A549 (cell line): ENCODE measurements at regions not wholly inside any gene's neighbourhood (a gene's known extent, or its start where the extent isn't known, plus 50 kb on each side); places are given as distances from the start of the nearest gene placed in this dataset.

ENCODE experiments used
- BHLHE40 ChIP-seq: IDR thresholded peaks from 2 replicates; pipeline ENCODE4 v1.6.1; 2012; ENCODE audit warnings: low read depth, low read length, inconsistent platforms
- CEBPB ChIP-seq, 2 experiments: fragments of >200 bp in 1 of 2; sonication (Bioruptor Twin) in 1 of 2; formaldehyde crosslinking in 1 of 2; IDR thresholded peaks; 2 replicates each; pipeline ENCODE4 v1.6.1; 2012 to 2016
- CTCF ChIP-seq: fragments of >200 bp; sonication (Bioruptor Twin); formaldehyde crosslinking; IDR thresholded peaks from 3 replicates; pipeline ENCODE4 v1.5.1; 2016
- FOSL2 ChIP-seq, 2 experiments: fragments of 450-650 bp in 1 of 2; fragments of >200 bp in 1 of 2; sonication (Bioruptor Twin) in 1 of 2; formaldehyde crosslinking; IDR thresholded peaks; 2 replicates each; pipeline versions ENCODE4 v1.5.0 to v1.6.1; 2016 to 2020; ENCODE audit warnings: mild to moderate bottlenecking in 1 of 2, moderate library complexity in 1 of 2
- MAFK ChIP-seq: fragments of 450-650 bp; IDR thresholded peaks from 2 replicates; pipeline ENCODE4 v1.6.1; 2014; ENCODE audit not compliant: partially characterized antibody
- MAZ ChIP-seq: fragments of 150-350 bp; IDR thresholded peaks from 2 replicates; pipeline ENCODE4 v1.6.1; 2014; ENCODE audit warnings: antibody characterized with exemption, low read depth, low read length, borderline replicate concordance
- MYC ChIP-seq: IDR thresholded peaks from 2 replicates; pipeline ENCODE4 v1.6.1; 2012; ENCODE audit warnings: mild to moderate bottlenecking, inconsistent platforms, low read length, improper control_type of control experiment, borderline replicate concordance
- POLR2A ChIP-seq: IDR thresholded peaks from 2 replicates; pipeline ENCODE4 v1.6.1; 2012; ENCODE audit warnings: mild to moderate bottlenecking, low read length
- RARB ChIP-seq: fragments of 250-450 bp; sonication (Bioruptor Pico); IDR thresholded peaks from 2 replicates; pipeline ENCODE4 v1.8.0; 2021; ENCODE audit warnings: mild to moderate bottlenecking, moderate library complexity
- REST ChIP-seq: fragments of 200-600 bp; sonication (generic); IDR thresholded peaks from 2 replicates; pipeline ENCODE4 v1.6.1; 2016; ENCODE audit warnings: antibody characterized with exemption, mild to moderate bottlenecking, moderate library complexity
- RFX5 ChIP-seq: fragments of 450-650 bp; IDR thresholded peaks from 2 replicates; pipeline ENCODE4 v1.7.1; 2014; ENCODE audit warnings: antibody characterized with exemption, mild to moderate bottlenecking, moderate library complexity
- SREBF2 ChIP-seq: fragments of 450-650 bp; IDR thresholded peaks from 2 replicates; pipeline ENCODE4 v1.6.1; 2014; ENCODE audit warnings: mild to moderate bottlenecking, moderate library complexity

- TF ChIP-seq FOSL2 (IDR thresholded peaks at IDR 0.05), result no peak
- TF ChIP-seq FOSL2 (CRISPR knock-in tag; IDR thresholded peaks at IDR 0.05), result no peak
- no peak for TF ChIP-seq CTCF
- no peak for TF ChIP-seq RARB (CRISPR knock-in tag)
- no peak for TF ChIP-seq BHLHE40
- TF ChIP-seq RFX5, result no peak
- TF ChIP-seq MYC, result no peak
- no peak for TF ChIP-seq MAFK
- TF ChIP-seq SREBF2, result no peak
- no peak for TF ChIP-seq CEBPB (IDR thresholded peaks at IDR 0.05)
- TF ChIP-seq REST, result no peak
- TF ChIP-seq POLR2A, result no peak
- no peak for TF ChIP-seq MAZ
These were observed 466.7 kb upstream of the TENM3 start for GRCh38 chr4:181776264-181777054.
